HG03097 (cell line): ENCODE measurements at regions not wholly inside any gene's neighbourhood (a gene's known extent, or its start where the extent isn't known, plus 50 kb on each side); places are given as distances from the start of the nearest gene placed in this dataset.
"Not testable (repeated sequence)": the region's sequence is repeated elsewhere in the genome, so short reads cannot be mapped to it uniquely, and the experiment has no call there.

Source experiments
- ATAC-seq: cut with Tn5 transposase; IDR thresholded peaks from one replicate; pipeline ENCODE4 v1.9.1; 2021; ENCODE audit not compliant: unreplicated experiment, low FRiP score

DNA sequence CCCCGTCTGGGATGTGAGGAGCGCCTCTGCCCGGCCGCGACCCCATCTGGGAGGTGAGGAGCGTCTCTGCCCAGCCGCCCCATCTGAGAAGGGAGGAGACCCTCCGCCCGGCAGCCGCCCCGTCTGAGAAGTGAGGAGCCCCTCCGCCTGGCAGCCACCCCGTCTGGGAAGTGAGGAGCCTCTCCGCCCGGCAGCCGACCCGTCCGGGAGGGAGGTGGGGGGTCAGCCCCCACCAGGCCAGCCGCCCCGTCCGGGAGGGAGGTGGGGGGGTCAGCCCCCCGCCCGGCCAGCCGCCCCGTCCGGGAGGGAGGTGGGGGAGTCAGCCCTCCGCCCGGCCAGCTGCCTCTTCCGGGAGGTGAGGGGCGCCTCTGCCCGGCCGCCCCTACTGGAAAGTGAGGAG, 454.4 kb upstream of the CAMK1G start:
- not testable (repeated sequence) for ATAC-seq

- no peak for ATAC-seq
Observed at GRCh38 chr1:209130886-209131285, 452.6 kb upstream of the CAMK1G start.

GRCh38 chr1:209132736-209133467, 450.6 kb upstream of the CAMK1G start:
- no peak for ATAC-seq

GRCh38 chr1:209134001-209134400, 449.5 kb upstream of the CAMK1G start:
- ATAC-seq: no peak

DNA sequence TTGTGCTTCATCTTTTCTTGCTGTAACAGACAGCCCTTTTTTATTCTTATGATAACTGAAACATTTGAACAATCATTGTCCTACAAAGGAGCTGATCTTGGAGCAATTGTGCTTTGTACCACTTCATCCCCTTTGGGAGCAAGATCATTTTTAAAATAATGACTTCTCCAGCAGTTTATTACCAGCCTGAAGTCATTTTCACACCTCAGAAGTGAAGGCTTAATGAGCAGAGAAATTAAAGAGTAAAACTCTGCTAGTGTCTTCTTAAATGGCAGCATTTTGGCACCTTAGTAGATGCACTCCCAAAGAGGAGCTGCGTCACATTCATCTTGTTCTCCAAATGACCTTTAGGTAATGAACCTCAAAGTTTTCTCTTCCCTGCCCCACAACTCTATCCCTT, 439.6 kb upstream of the CAMK1G start:
- no peak for ATAC-seq

DNA sequence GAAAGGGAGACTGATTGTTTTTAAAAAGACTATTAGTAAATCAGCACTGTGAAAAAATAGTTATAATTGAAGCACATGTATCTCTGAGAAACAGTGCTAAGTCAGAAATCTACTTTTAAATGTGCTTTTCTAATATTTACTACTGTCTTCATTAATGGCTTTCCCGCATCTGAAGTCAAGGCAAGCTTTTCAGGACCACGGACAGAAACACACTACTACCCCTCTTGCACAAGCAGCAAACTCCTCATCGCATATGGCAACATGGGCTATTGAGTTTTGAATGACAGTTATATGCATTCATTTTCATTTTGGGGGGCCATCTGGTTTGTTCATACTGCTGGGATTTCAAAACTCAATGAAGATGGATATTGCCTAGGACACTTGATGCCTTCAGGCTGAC, 433.4 kb upstream of the CAMK1G start:
- no peak for ATAC-seq

- ATAC-seq: no peak
Observed at GRCh38 chr1:209153411-209153810, 430.1 kb upstream of the CAMK1G start.

DNA sequence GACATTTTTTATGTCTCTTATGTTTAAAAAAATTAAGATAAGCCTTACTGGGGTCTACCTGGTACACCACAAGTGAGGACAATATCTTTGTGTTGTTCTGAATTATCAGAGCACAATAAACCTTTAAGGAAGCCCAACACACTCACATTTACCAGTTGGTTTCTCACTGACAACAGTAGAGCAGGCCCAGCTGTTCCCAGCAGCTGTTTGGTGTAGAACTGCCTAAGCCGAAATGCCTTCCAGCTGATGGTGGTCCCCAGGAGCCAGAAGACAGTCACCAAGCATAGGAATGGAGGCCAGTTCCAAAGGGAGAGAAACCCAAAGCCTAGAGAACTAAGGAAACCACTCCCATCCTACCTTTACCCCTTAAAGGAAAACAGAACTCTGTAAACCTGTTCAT, 428.6 kb upstream of the CAMK1G start:
- no peak for ATAC-seq

GRCh38 chr1:209155546-209155945, 428.0 kb upstream of the CAMK1G start:
- ATAC-seq: no peak

DNA sequence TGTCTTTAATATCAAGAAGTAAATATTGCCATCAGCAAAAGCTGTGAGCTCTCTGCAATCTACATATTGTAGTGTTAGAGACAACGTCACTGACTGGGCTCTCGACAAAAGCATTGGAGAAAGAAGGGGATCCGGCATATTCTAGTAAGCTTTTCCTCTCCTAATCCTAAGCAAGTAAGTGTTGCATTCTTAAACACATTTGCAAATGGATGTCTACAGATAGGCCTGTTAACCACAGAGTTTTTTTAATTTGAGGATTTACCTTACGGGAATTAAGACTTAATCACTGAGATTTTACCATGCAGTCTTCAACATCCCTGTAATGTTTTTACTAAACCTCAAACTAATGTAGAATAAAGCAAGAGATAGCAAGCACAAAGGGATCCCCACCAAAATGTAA, 426.5 kb upstream of the CAMK1G start:
- no peak for ATAC-seq

DNA sequence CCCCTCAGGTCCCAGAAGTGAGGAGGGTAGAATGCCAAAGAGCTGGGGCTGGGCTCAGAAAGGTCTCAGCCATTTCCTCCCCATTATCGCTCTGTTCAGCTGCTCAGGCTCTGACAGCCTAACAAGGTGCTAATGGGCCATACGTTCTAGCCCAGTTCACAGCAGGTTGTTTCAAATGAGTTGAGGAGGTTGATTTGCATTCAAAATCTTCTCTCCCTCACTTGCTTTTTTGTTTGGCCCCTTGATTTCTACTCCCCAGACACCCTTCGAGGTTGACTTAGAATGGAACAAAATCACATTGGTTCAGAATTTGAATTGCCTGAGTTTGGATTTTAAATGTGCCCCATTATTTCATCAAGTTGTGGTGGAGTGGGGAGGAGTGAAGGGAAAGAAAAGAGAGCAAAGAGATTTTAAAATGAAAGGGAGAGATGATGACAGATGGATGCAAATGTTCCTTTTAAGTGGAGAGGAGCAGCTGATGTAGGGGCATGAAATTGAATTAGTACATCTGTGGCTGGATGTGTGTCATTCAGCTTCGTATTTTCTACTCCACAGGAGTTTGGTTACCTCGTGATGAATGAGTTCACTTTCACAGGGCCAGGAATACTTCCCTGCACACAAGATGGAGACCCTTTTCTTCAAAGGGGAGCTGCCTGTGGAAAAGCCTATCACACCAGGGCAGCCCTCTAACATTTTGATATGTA, 425.8 kb upstream of the CAMK1G start:
- ATAC-seq: no peak

DNA sequence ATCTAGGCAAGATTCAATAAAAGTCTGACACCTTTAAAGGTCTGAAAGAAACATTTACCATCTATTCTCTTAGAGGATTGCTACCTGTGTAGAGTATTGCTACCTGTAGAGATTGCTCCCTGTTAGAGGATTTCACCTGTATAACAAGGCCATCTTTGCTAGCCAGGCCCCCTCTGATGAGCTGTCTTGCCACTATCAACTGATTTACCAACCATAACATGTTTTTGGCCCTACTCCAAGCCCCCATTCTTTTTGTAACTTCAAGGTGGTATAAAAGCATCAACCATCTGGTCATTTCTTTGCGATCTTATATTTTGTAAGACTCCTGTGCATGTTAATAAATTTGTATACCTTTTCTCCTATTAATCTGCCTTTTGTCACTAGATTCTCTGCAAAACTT, 424.7 kb upstream of the CAMK1G start:
- no peak for ATAC-seq

DNA sequence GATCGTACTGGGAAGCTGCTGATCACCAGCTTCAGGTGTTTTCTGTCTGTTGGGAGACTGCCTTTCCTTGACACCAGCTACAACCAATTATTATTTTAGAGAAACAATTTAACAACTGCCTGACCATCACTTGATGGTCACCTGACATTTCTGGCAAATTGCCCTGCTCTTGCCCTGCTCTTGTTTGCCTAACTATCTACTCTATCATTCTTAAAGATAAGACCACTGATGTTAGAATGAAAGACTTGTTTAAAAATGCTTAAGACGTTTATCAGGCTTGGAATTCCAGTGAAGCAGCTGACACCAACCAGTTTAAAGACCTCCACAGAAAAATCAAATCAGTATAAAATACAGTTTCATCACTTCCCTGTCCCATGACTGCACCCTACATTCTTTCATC, 423.3 kb upstream of the CAMK1G start:
- no peak for ATAC-seq

- ATAC-seq: no peak
Observed at GRCh38 chr1:209162651-209163050, 420.9 kb upstream of the CAMK1G start.

DNA sequence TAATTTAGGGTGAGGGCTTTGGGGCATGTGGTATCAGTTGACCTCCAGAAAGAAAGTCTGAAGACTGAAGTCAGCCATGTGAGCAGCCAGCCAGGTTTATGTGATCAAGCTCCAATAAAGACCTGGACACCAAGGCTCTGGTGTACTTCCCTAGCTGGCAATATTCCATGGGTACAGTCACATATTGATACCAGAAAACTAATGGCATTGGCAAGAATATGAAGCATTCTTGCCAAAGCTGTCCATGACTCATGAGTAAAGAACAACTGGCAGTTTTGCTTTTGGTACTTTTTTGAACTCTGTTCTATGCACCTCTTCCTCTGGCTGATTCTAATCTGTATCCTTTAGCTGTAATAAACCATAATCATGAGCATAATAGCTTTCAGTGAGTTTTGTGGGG, 415.3 kb upstream of the CAMK1G start:
- ATAC-seq: no peak

GRCh38 chr1:209171151-209171550, 412.4 kb upstream of the CAMK1G start:
- ATAC-seq: no peak

DNA sequence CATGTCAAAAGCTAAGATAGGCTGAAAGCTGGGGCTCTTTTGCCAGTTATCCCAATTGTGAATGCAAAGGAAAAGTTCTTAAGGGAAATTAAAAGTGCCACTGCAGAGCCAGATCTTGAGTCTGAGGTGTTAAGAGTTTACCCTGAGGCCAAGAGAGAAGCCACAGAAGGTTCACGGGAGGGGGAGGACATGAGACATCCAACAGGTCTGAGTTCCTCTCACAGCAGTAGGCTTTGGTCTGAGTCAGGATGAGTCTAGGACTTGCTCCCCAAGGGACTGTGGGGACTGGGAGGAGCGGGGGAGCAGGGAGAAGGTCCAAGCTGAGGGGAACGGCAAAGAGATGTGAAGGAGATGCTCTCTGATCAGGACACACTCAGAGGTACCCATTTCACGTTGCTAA, 411.2 kb upstream of the CAMK1G start:
- no peak for ATAC-seq

DNA sequence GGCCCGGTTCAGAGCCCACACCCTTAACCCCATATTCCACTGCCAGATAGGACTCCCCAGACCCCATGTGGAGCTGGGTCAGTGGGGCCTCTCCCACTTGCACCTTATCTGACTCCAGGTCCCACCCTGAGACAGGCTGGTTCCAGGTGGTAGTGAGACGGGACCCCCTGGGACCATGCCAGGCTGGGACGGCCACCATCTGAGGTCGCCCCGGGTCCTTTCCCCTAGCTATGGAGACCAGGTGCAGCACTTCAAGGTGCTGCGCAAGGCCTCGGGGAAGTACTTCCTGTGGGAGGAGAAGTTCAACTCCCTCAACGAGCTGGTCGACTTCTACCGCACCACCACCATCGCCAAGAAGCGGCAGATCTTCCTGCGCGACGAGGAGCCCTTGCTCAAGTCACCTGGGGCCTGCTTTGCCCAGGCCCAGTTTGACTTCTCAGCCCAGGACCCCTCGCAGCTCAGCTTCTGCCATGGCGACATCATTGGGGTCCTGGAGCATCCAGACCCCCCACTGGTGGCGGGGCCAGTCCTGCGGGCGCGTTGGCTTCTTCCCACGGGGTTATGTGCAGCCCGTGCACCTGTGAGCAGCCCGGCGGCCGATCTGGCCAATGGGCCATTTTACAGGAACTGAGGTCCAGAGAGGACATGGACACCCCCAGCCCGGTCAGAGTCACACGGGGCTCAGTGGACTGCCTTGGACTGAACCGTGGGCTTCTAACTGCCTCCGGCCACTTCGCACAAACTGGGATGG, 410.5 kb upstream of the CAMK1G start:
- ATAC-seq: not testable (repeated sequence)

GRCh38 chr1:209173796-209174195, 409.7 kb upstream of the CAMK1G start:
- ATAC-seq: not testable (repeated sequence)

DNA sequence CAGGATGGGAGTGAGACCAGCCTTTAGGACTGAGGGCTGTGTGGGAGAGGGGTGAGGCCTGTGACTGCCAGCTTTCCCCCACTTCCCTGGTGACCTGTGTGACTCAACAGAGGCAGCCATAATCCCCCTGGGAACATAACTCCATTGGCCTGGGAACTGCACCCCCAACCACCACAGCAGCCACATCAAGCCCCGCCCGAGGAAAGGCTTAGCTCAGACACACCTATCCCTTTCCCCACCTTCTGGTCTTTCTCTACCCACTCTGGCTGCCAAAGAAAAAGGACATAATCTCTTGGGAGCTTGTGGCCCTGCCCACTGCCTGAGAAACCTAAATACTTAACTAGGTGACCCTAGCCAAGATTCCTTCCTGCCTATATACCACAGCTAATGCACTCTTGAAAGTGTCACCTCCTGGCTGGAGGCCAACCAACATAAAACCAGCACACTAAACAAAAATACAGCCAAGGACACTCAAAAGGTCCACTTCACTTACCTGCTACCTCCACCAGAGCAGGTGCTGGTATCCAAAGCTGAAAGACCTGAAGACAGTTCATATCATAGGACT, 406.6 kb upstream of the CAMK1G start:
- ATAC-seq: no peak

- ATAC-seq: no peak
Observed at GRCh38 chr1:209183195-209183594, 400.3 kb upstream of the CAMK1G start.
